OCI-LY1 (cell line): ENCODE measurements at regions not wholly inside any gene's neighbourhood (a gene's known extent, or its start where the extent isn't known, plus 50 kb on each side); places are given as distances from the start of the nearest gene placed in this dataset.

Experiments
- H2AFZ ChIP-seq: fragments of 200-600 bp; sonication (generic), shearing (Covaris generic); 2 replicates; pipeline ENCODE4 v1.6.0; 2014; ENCODE audit warnings: antibody characterized with exemption, mild to moderate bottlenecking, low read length
- H3F3A ChIP-seq: fragments of 200-600 bp; sonication (generic), shearing (Covaris generic); 2 replicates; pipeline ENCODE4 v1.6.0; 2014; ENCODE audit warnings: mild to moderate bottlenecking, antibody characterized with exemption, low read length, moderate library complexity; ENCODE audit not compliant: insufficient read depth
- H3K27ac ChIP-seq: fragments of 200-600 bp; sonication (generic); 2 replicates; pipeline ENCODE4 v1.5.1; 2014; ENCODE audit warnings: low read length, mixed run types, mild to moderate bottlenecking, low read depth; ENCODE audit not compliant: poor library complexity, severe bottlenecking
- H3K27me3 ChIP-seq: fragments of 200-600 bp; sonication (generic); 2 replicates; pipeline ENCODE4 v1.6.0; 2014; ENCODE audit warnings: antibody characterized with exemption, mild to moderate bottlenecking, low read length, moderate library complexity; ENCODE audit not compliant: insufficient read depth
- H3K36me3 ChIP-seq: fragments of 200-600 bp; sonication (generic); 2 replicates; pipeline ENCODE4 v1.6.1; 2014; ENCODE audit warnings: mild to moderate bottlenecking, antibody characterized with exemption, low read length, moderate library complexity, mixed read lengths; ENCODE audit not compliant: insufficient read depth
- H3K4me1 ChIP-seq: fragments of 200-600 bp; sonication (generic); 2 replicates; pipeline ENCODE4 v1.5.1; 2014; ENCODE audit warnings: mild to moderate bottlenecking, low read length, moderate library complexity; ENCODE audit not compliant: insufficient read depth, severe bottlenecking
- H3K4me2 ChIP-seq: fragments of 200-600 bp; sonication (generic), shearing (Covaris generic); 2 replicates; pipeline ENCODE4 v1.6.1; 2014; ENCODE audit warnings: low read length
- H3K4me3 ChIP-seq: fragments of 200-600 bp; sonication (generic); 2 replicates; pipeline ENCODE4 v1.5.1; 2014; ENCODE audit warnings: low read length, low read depth, mild to moderate bottlenecking, mixed read lengths; ENCODE audit not compliant: poor library complexity, severe bottlenecking
- H3K79me2 ChIP-seq: fragments of 200-600 bp; shearing (Covaris generic); 2 replicates; pipeline ENCODE4 v1.6.1; 2016; ENCODE audit warnings: mixed run types, low read length, mixed read lengths; ENCODE audit not compliant: insufficient read depth
- H3K9ac ChIP-seq: fragments of 200-600 bp; sonication (generic), shearing (Covaris generic); 2 replicates; pipeline ENCODE4 v1.6.1; 2014; ENCODE audit warnings: mild to moderate bottlenecking, low read length, mixed read lengths
- H3K9me2 ChIP-seq: fragments of 200-600 bp; sonication (generic), shearing (Covaris generic); 2 replicates; pipeline ENCODE4 v1.6.1; 2014; ENCODE audit warnings: low read depth, mild to moderate bottlenecking, low read length, mixed read lengths
- H3K9me3 ChIP-seq: fragments of 200-600 bp; shearing (Covaris generic); 2 replicates; pipeline ENCODE4 v1.6.1; 2014; ENCODE audit warnings: low read length, mixed read lengths
- H4K20me1 ChIP-seq: fragments of 200-600 bp; sonication (generic), shearing (Covaris generic); 2 replicates; pipeline ENCODE4 v1.6.0; 2016; ENCODE audit warnings: mild to moderate bottlenecking, low read length; ENCODE audit not compliant: insufficient read depth
- EZH2 ChIP-seq: fragments of 200-600 bp; sonication (generic), shearing (Covaris generic); IDR thresholded peaks from 2 replicates; pipeline ENCODE4 v1.8.0; 2017; ENCODE audit warnings: borderline replicate concordance, mixed run types, mild to moderate bottlenecking, antibody characterized with exemption, low read length, moderate library complexity, mixed read lengths
- TF ChIP-seq, protein P1 (sequence below): fragments of 200-600 bp; sonication (generic), shearing (Covaris generic); IDR thresholded peaks from 2 replicates; pipeline ENCODE4 v1.5.1; 2017; ENCODE audit warnings: mild to moderate bottlenecking, antibody characterized with exemption, low read length, moderate library complexity, mixed read lengths

DNA sequence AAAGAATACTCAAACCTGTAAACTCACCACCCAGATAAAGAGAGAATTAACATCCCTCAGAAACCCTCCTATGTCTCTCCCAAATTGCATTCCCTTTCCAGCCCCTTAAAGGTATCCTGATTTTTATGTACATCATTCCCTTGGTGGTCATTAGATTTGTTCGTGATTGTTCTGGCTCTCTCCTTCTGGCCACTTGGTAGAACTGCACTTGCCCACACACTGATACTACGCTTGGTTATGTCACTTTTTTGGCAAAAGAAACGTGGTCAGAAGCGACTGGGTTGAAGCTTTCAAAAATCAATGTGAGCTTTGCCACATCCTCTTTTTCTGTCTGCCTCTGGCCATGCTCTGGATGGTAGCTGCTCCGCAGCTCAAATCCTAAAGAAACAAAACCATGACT is 76.3 kb downstream of the KRTAP19-8 start:
- Histone ChIP-seq H3K36me3 (no peaks in the 10 kb centered on the region), H3F3A (no peaks in the 10 kb centered on the region), H3K9me2 (no peaks in the 10 kb centered on the region), H3K9ac (no peak overlapping the region), H3K27me3 (no peaks in the 10 kb centered on the region), H3K4me3 (no peak overlapping the region), H4K20me1 (no peaks in the 10 kb centered on the region), H3K27ac (no peak overlapping the region), H3K4me1 (no peaks in the 10 kb centered on the region), H3K4me2 (no peak overlapping the region), H3K9me3 (no peaks in the 10 kb centered on the region), H3K79me2 (no peaks in the 10 kb centered on the region), H2AFZ (no peak overlapping the region)
- TF ChIP-seq, protein P1, sequence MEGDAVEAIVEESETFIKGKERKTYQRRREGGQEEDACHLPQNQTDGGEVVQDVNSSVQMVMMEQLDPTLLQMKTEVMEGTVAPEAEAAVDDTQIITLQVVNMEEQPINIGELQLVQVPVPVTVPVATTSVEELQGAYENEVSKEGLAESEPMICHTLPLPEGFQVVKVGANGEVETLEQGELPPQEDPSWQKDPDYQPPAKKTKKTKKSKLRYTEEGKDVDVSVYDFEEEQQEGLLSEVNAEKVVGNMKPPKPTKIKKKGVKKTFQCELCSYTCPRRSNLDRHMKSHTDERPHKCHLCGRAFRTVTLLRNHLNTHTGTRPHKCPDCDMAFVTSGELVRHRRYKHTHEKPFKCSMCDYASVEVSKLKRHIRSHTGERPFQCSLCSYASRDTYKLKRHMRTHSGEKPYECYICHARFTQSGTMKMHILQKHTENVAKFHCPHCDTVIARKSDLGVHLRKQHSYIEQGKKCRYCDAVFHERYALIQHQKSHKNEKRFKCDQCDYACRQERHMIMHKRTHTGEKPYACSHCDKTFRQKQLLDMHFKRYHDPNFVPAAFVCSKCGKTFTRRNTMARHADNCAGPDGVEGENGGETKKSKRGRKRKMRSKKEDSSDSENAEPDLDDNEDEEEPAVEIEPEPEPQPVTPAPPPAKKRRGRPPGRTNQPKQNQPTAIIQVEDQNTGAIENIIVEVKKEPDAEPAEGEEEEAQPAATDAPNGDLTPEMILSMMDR = no peak
- no peak for TF ChIP-seq EZH2

DNA sequence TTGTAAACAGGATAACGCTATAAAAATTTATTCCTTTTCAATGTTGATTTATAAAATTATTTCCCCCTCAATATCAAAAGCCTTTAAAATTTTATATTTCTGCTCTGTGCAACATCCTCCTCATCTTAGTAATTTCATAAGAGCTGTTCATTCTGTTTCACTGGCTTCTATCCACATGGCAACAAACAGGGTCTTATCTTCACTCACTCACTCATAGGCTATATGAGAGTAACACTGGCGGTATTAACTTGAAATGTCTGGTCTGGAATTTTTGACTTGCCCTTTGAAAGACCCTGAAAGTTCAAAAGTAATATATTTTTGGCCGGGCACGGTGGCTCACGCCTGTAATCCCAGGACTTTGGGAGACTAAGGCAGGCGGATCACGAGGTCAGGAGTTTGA is 77.4 kb upstream of the KRTAP11-1 start:
- H3K27me3 ChIP-seq = no peaks in the 10 kb centered on the region
- H3K79me2 ChIP-seq = no peaks in the 10 kb centered on the region
- no peak overlapping the region for H3K27ac ChIP-seq
- H3K9ac ChIP-seq = no peak overlapping the region
- H3K4me2 ChIP-seq = no peak overlapping the region
- no peaks in the 10 kb centered on the region for H3K36me3 ChIP-seq
- no peaks in the 10 kb centered on the region for H4K20me1 ChIP-seq
- no peaks in the 10 kb centered on the region for H3K4me1 ChIP-seq
- no peak for TF ChIP-seq EZH2
- TF ChIP-seq, protein P1 = no peak
- H3F3A ChIP-seq = no peaks in the 10 kb centered on the region
- no peaks in the 10 kb centered on the region for H3K9me3 ChIP-seq
- H2AFZ ChIP-seq = no peak overlapping the region
- no peak overlapping the region for H3K4me3 ChIP-seq
- no peaks in the 10 kb centered on the region for H3K9me2 ChIP-seq

DNA sequence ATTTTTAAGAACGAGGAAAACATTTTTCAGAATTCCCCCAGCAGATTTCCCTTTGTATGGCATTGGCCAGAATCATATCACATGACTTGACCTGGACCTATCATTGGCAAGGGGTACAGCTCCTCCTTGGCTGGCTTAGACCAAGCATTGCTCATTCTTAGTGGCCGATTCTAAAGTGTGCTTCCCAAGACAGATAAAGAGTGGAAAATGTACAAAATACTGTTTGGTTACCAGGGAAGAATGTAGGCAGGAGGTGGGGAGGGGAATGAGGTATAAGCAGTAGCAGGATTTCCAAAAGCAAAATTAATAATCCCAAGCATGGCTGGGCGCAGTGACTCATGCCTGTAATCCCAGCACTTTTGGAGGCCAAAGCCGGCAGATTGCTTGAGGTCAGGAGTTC is 75.6 kb upstream of the KRTAP11-1 start:
- Histone ChIP-seq H3K4me1 (no peaks in the 10 kb centered on the region), H2AFZ (no peak overlapping the region), H3K4me2 (no peak overlapping the region), H3K4me3 (no peak overlapping the region), H3K79me2 (no peaks in the 10 kb centered on the region), H3F3A (no peaks in the 10 kb centered on the region), H3K9ac (no peak overlapping the region), H3K27ac (no peak overlapping the region), H3K9me2 (no peaks in the 10 kb centered on the region), H3K9me3 (no peaks in the 10 kb centered on the region), H3K27me3 (no peaks in the 10 kb centered on the region), H3K36me3 (no peaks in the 10 kb centered on the region), H4K20me1 (no peaks in the 10 kb centered on the region)
- no peak for TF ChIP-seq EZH2
- TF ChIP-seq, protein P1 = no peak
